GM19438 (cell line): ENCODE measurements at regions not wholly inside any gene's neighbourhood (a gene's known extent, or its start where the extent isn't known, plus 50 kb on each side); places are given as distances from the start of the nearest gene placed in this dataset.
"Not testable (repeated sequence)": the region's sequence is repeated elsewhere in the genome, so short reads cannot be mapped to it uniquely, and the experiment has no call there.

Source experiments
- ATAC-seq: cut with Tn5 transposase; IDR thresholded peaks from one replicate; pipeline ENCODE4 v1.9.1; 2021; ENCODE audit warnings: low read depth; ENCODE audit not compliant: unreplicated experiment

GRCh38 chr11:128172046-128172878 lies 415.1 kb downstream of the ETS1 start:
- ATAC-seq: no peak

DNA sequence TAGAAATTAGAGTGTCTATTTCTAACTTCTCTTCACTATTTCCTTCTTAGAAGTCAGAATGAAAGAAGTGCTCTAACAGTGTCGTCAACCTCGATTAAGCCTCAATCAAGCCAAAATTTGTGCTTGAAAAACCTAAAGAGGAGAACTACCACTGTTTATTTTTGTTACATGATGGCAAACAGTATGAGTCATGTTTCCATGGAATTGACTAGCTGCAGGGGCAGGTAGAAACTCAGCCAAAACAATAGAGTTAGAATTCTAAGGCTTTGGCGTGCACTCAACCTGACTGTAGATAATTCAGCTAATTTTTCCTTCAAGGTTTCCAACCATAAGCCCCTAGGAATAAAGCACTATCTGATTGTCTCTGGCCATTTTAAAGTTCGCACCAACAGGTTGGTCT lies 415.9 kb downstream of the ETS1 start:
- ATAC-seq: no peak

- no peak for ATAC-seq
Observed at GRCh38 chr11:128165572-128165971, 421.8 kb downstream of the ETS1 start.

GRCh38 chr11:128164080-128164741 lies 423.1 kb downstream of the ETS1 start:
- ATAC-seq: no peak

DNA sequence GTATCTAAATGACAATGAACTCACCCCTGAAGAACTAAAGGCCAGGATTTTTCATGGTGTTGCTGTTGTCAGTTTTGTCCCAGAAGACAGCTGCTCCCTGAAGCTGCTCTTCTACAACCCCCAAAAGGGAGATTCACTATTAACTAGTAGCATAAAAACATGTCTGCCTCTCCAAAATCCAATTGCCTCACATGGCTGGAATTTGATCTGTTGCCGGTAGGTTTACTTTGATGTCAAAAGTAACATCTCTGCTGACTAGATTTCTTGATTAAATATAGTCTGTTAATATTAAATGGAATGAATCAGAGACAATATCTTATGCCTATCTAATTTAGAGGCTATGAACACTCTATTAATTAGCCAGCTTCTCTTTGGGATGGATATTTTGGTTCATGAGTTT lies 425.4 kb downstream of the ETS1 start:
- ATAC-seq: no peak

DNA sequence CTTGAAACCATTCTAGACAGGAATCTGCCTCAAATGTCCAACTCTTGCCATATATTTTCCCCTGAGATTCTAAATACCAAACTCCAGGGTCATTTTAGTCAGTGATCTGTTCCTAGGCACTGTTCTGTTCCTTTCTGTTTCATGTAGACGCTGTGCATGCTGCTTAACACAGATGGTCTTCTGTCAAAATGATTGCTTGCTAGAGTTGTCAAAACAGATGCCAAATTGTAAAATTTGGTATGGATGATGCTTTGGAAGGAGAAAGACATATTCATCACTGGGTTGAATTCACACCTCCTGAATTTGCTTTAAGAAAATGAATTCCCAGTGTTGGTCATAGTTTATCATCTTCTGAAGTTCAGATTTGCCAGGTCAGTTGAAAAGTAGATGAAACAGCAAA lies 425.9 kb downstream of the ETS1 start:
- no peak for ATAC-seq

- no peak for ATAC-seq
Observed at GRCh38 chr11:128158860-128159259, 428.5 kb downstream of the ETS1 start.

GRCh38 chr11:128157423-128158298 lies 429.7 kb downstream of the ETS1 start:
- peak; percentile 89 for ATAC-seq

DNA sequence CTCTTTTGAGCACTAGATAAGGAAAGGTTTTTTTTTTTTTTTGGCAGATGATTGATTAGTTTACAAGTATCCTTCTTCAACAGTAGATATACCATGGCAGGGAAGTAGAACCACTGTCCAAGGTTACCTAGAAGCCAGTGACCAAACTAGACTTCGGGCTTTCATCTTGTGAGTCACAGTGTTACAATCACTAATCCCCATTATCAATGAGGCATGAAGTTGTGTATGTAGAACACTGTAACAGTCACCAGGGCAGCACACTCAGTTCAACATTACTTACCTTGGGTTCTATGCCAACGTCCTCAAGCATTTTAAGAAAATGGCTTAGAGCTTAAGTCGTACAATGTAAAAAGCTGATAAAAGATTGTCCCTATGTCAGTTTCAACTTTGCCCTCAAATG lies 430.9 kb downstream of the ETS1 start:
- no peak for ATAC-seq

GRCh38 chr11:128155590-128155989 lies 431.8 kb downstream of the ETS1 start:
- ATAC-seq: no peak

GRCh38 chr11:128153697-128154048 lies 433.7 kb downstream of the ETS1 start:
- ATAC-seq: no peak

GRCh38 chr11:128152796-128153696 lies 434.3 kb downstream of the ETS1 start:
- no peak for ATAC-seq

DNA sequence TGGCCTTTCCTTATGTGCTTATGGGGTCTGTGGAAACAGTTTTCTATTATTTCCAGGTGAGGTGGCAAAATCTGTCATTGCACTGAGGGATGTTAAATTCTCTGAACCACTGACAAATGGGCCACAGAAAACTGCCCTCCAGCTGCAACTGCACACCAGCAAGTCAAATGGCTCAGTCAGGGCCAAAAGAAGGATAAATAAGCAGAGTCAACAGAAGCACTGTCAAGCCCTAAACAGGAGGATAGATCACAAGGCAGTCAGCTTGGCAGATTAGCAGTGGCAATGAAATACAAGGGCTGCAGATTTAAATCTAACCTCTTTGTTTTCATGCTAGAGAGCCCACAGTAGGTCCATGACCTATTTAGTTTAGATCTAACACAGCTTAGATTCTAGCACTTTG lies 435.6 kb downstream of the ETS1 start:
- no peak for ATAC-seq

GRCh38 chr11:128151338-128151737 lies 436.0 kb downstream of the ETS1 start:
- no peak for ATAC-seq

GRCh38 chr11:128148208-128148607 lies 439.1 kb downstream of the ETS1 start:
- ATAC-seq: no peak

DNA sequence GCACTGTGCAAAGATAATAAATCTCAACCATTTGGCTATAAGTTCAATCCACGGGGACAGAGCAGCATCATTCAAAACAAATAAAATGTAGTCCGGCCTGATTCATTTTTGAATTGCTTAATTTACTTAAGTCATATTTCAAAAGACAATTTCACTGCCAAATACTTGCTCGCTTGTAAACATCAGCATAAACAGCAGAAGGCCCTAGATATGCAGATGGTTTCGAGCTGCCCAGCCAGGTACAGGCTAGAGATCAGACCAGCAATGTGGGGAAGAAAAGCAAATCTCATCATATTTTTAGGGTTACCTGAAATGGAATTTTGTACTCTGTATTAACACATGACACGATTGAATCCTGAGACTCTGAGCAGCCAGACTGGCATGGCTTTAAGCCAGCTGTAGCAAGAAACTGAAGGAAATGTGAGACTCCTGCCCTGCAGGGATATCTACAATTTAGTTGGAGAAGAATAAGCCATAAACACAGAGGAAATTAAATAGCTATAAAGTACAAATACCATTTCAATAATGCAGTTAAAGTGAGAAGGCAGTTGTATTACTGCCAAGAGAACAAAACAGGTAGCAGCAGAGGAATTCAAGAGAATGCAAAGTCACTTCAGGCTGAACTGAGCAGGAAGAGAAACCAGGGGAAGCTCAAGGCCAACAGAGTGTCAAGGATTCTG lies 440.3 kb downstream of the ETS1 start:
- ATAC-seq: no peak

GRCh38 chr11:128140293-128140692 lies 447.1 kb downstream of the ETS1 start:
- not testable (repeated sequence) for ATAC-seq

DNA sequence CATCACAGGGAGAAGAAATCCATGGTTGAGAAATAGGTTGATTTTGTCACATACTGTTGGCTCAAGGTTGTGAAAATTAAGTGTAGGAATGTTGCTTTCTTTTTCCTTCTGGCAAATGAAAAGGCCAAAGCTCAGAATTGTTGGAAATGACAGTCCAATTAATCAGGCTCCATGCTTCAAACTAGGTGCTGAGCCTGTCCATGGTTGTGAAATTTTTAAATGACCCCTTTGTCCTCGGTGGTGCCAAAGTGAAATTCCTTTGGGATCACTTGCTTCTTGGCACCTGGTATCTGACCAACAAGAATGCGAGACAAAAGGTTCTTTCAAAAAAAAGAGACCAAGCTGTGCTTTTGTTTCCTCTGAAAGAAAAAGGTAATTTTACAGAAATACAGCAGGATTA lies 451.9 kb downstream of the ETS1 start:
- ATAC-seq: no peak

- ATAC-seq: no peak
Observed at GRCh38 chr11:128133501-128133900, 453.9 kb downstream of the ETS1 start.

GRCh38 chr11:128130052-128130451 lies 457.3 kb downstream of the ETS1 start:
- ATAC-seq: no peak
